Calu3 (cell line): ENCODE measurements at regions not wholly inside any gene's neighbourhood (a gene's known extent, or its start where the extent isn't known, plus 50 kb on each side); places are given as distances from the start of the nearest gene placed in this dataset.

Experiments
- BruUV-seq: library from RNA; stranded (reverse); fragments of 400-500 nt; replicated peaks from 2 replicates; lab custom pipeline; 2021; lab: Mats Ljungman, UMichigan
- CTCF ChIA-PET: fragments of 300-600 bp; sonication (Branson Sonifier 250); formaldehyde crosslinking; loops from one replicate; lab custom pipeline; 2022; ENCODE audit warnings: antibody characterized with exemption; lab: Charles Lee
- DNase-seq: peaks from one replicate; pipeline ENCODE4 v3.0.0; 2022
- H3K27ac Mint-ChIP-seq: one replicate; pipeline ENCODE4 v1.8.0; 2022; ENCODE audit warnings: mixed read lengths; ENCODE audit not compliant: unreplicated experiment
- H3K27me3 Mint-ChIP-seq: one replicate; pipeline ENCODE4 v1.8.0; 2022; ENCODE audit warnings: mixed read lengths; ENCODE audit not compliant: unreplicated experiment
- H3K36me3 Mint-ChIP-seq: one replicate; pipeline ENCODE4 v1.8.0; 2022; ENCODE audit warnings: mild to moderate bottlenecking, moderate library complexity, mixed read lengths; ENCODE audit not compliant: insufficient read depth, unreplicated experiment
- H3K4me1 Mint-ChIP-seq: one replicate; pipeline ENCODE4 v1.8.0; 2022; ENCODE audit warnings: mild to moderate bottlenecking, low read depth, mixed read lengths; ENCODE audit not compliant: unreplicated experiment
- H3K4me3 Mint-ChIP-seq: one replicate; pipeline ENCODE4 v1.8.0; 2022; ENCODE audit warnings: mild to moderate bottlenecking, low read depth, moderate library complexity, mixed read lengths; ENCODE audit not compliant: unreplicated experiment
- H3K9me3 Mint-ChIP-seq: one replicate; pipeline ENCODE4 v1.8.0; 2022; ENCODE audit warnings: low read depth, mixed read lengths; ENCODE audit not compliant: unreplicated experiment
- CTCF ChIP-seq: fragments of 200-600 bp; IDR thresholded peaks from one replicate; pipeline ENCODE4 v1.8.0; 2022; ENCODE audit warnings: antibody characterized with exemption; ENCODE audit not compliant: unreplicated experiment
- intact Hi-C: fragments of 100-400 bp; cut with micrococcal nuclease; formaldehyde crosslinking; loops from one replicate; pipeline ENCODE4 v1.10.0; 2022; ENCODE audit not compliant: unreplicated experiment

GRCh38 chr2:576292-576691 is 100.9 kb downstream of the TMEM18 start:
- Mint-ChIP-seq H3K9me3 (peaks cover 11% of the 10 kb centered on the region), H3K4me3 (no peak overlapping the region), H3K27me3 (no peaks in the 10 kb centered on the region), H3K4me1 (no peaks in the 10 kb centered on the region), H3K27ac (no peak overlapping the region), H3K36me3 (no peaks in the 10 kb centered on the region)
- DNase-seq, result no peak
- intact Hi-C loops, result no loop called here
- BruUV-seq, result no TSS peak
- CTCF ChIA-PET, result no interaction called here
- no peak for TF ChIP-seq CTCF

GRCh38 chr2:575727-576236 is 101.4 kb downstream of the TMEM18 start:
- no peaks in the 10 kb centered on the region for H3K27me3 Mint-ChIP-seq
- BruUV-seq, result no TSS peak
- DNase-seq, result no peak
- intact Hi-C loops, result no loop called here
- H3K36me3 Mint-ChIP-seq, result no peaks in the 10 kb centered on the region
- H3K27ac Mint-ChIP-seq, result no peak overlapping the region
- H3K9me3 Mint-ChIP-seq, result peaks cover 13% of the 10 kb centered on the region
- no peaks in the 10 kb centered on the region for H3K4me1 Mint-ChIP-seq
- H3K4me3 Mint-ChIP-seq, result no peak overlapping the region
- TF ChIP-seq CTCF, result no peak
- CTCF ChIA-PET, result no interaction called here

GRCh38 chr2:575030-575726 is 102.0 kb downstream of the TMEM18 start:
- H3K4me1 Mint-ChIP-seq, result no peaks in the 10 kb centered on the region
- peaks cover 14% of the 10 kb centered on the region for H3K9me3 Mint-ChIP-seq
- H3K27ac Mint-ChIP-seq, result no peak overlapping the region
- intact Hi-C loops, result no loop called here
- CTCF ChIA-PET, result no interaction called here
- no peak overlapping the region for H3K4me3 Mint-ChIP-seq
- no peaks in the 10 kb centered on the region for H3K27me3 Mint-ChIP-seq
- BruUV-seq, result no TSS peak
- no peaks in the 10 kb centered on the region for H3K36me3 Mint-ChIP-seq
- no peak for TF ChIP-seq CTCF
- DNase-seq, result no peak

- Mint-ChIP-seq H3K27me3 (no peaks in the 10 kb centered on the region), H3K27ac (no peak overlapping the region), H3K9me3 (peaks cover 16% of the 10 kb centered on the region), H3K4me1 (no peaks in the 10 kb centered on the region), H3K36me3 (no peaks in the 10 kb centered on the region), H3K4me3 (no peak overlapping the region)
- CTCF ChIA-PET, result no interaction called here
- BruUV-seq, result no TSS peak
- TF ChIP-seq CTCF, result no peak
- intact Hi-C loops, result no loop called here
- DNase-seq, result no peak
These were observed 103.3 kb downstream of the TMEM18 start for GRCh38 chr2:573805-574392.
